ENCODE measurements at regions not wholly inside any gene's neighbourhood (a gene's known extent, or its start where the extent isn't known, plus 50 kb on each side); places are given as distances from the start of the nearest gene placed in this dataset.
A peak's percentile ranks its signal among the peaks of the same experiment; 100 is the strongest.

- DNase-seq (ENCODE audit: low read depth): no peak
- H3K4me3 ChIP-seq (replicated peaks; ENCODE audit: low read depth, low read length): no peak overlapping the region
- TF ChIP-seq CTCF (IDR thresholded peaks at IDR 0.05; ENCODE audit: low read length, missing control alignments): no peak
Measured at GRCh38 chr10:43912469-43912868, 263.8 kb upstream of the ZNF32 start.

GRCh38 chr10:43906490-43906889 lies 257.8 kb upstream of the ZNF32 start:
- DNase-seq (ENCODE audit: low read depth): peak; percentile 25
- TF ChIP-seq CTCF (IDR thresholded peaks at IDR 0.05; ENCODE audit: low read length, missing control alignments): no peak
- H3K4me3 ChIP-seq (replicated peaks; ENCODE audit: low read depth, low read length): no peak overlapping the region

- DNase-seq (ENCODE audit: low read depth): peak; percentile 52
- no peak for TF ChIP-seq CTCF (IDR thresholded peaks at IDR 0.05; ENCODE audit: low read length, missing control alignments)
- no peak overlapping the region for H3K4me3 ChIP-seq (replicated peaks; ENCODE audit: low read depth, low read length)
Measured at GRCh38 chr10:43905512-43906236, 257.0 kb upstream of the ZNF32 start.

GRCh38 chr10:43904844-43905243 lies 256.2 kb upstream of the ZNF32 start:
- no peak for TF ChIP-seq CTCF (IDR thresholded peaks at IDR 0.05; ENCODE audit: low read length, missing control alignments)
- DNase-seq (ENCODE audit: low read depth): no peak
- no peak overlapping the region for H3K4me3 ChIP-seq (replicated peaks; ENCODE audit: low read depth, low read length)

- TF ChIP-seq CTCF (IDR thresholded peaks at IDR 0.05; ENCODE audit: low read length, missing control alignments): no peak
- DNase-seq (ENCODE audit: low read depth): no peak
- H3K4me3 ChIP-seq (replicated peaks; ENCODE audit: low read depth, low read length): no peak overlapping the region
Measured at GRCh38 chr10:43904301-43904700, 255.6 kb upstream of the ZNF32 start.

- DNase-seq (ENCODE audit: low read depth): no peak
- no peak overlapping the region for H3K4me3 ChIP-seq (replicated peaks; ENCODE audit: low read depth, low read length)
- TF ChIP-seq CTCF (IDR thresholded peaks at IDR 0.05; ENCODE audit: low read length, missing control alignments): no peak
Measured at GRCh38 chr10:43903451-43903850, 254.8 kb upstream of the ZNF32 start.

- DNase-seq (ENCODE audit: low read depth): no peak
- no peak overlapping the region for H3K4me3 ChIP-seq (replicated peaks; ENCODE audit: low read depth, low read length)
- no peak for TF ChIP-seq CTCF (IDR thresholded peaks at IDR 0.05; ENCODE audit: low read length, missing control alignments)
Measured at GRCh38 chr10:43902842-43903241, 254.2 kb upstream of the ZNF32 start.

Measured in fibroblast of pulmonary artery (primary cell).